ENCODE measurements at regions not wholly inside any gene's neighbourhood (a gene's known extent, or its start where the extent isn't known, plus 50 kb on each side); places are given as distances from the start of the nearest gene placed in this dataset.

DNA sequence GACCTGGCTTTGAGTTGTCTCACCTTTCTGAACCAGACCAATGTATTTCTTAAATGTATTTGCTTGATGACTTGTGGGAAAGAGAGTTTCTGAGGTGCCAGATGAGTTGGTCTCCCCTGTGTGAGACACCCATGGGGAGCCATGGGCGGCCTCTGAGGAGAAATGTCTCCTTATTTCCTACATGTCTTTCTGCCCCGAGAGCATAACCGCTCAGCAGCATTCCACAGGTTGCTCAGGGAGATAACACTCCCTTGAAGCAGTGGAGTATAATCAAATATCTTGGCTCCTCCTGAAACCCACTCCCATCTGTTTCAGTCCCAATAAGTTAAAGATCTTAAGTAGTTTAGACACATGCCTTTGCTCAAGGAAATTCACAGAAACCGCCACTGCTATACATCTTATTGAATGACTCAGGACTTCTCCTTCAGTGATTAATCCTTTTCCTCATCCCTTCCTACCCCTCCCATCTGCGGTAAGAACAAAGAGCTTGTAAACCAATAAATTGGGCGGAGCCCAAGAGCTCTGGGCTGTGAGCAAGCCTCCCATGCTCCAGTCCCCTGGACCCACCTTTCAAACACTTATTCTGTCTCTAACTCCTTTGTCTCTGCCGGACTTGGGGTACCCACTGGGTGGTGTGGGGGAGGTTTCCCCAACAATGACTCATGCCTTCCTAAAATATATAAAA lies 285.5 kb upstream of the LRRTM4 start:
- TF ChIP-seq CTCF (IDR thresholded peaks at IDR 0.05), result no peak
- no peak for TF ChIP-seq EP300 (IDR thresholded peaks at IDR 0.05)

All from sigmoid colon (tissue), 4 donors.